Endothelial cell of umbilical vein (primary cell): ENCODE measurements at regions not wholly inside any gene's neighbourhood (a gene's known extent, or its start where the extent isn't known, plus 50 kb on each side); places are given as distances from the start of the nearest gene placed in this dataset.

Experiments used
- CTCF ChIP-seq, 2 donors: IDR thresholded peaks; 1 replicate in 1 of 2; 2 replicates in 1 of 2; pipeline ENCODE4 v1.5.1; 2011; ENCODE audit warnings: low read length in 2 of 2, mild to moderate bottlenecking in 2 of 2, moderate library complexity in 2 of 2, control low read depth in 1 of 2, inconsistent platforms in 1 of 2, low read depth in 1 of 2; ENCODE audit not compliant: insufficient read depth in 1 of 2; ENCODE audit errors: extremely low read depth in 1 of 2
- EZH2 ChIP-seq: IDR thresholded peaks from 2 replicates; pipeline ENCODE4 v1.6.1; 2012; ENCODE audit warnings: borderline replicate concordance, low read depth, mild to moderate bottlenecking, moderate library complexity, low read length, inconsistent platforms; ENCODE audit not compliant: severe bottlenecking
- MAX ChIP-seq: IDR thresholded peaks from 2 replicates; pipeline ENCODE4 v1.6.1; 2011; ENCODE audit not compliant: insufficient read depth, insufficient read length
- POLR2A ChIP-seq: IDR thresholded peaks from 2 replicates; pipeline ENCODE4 v1.6.1; 2012; ENCODE audit warnings: low read depth, mild to moderate bottlenecking, control low read depth, low read length
- POLR2AphosphoS5 ChIP-seq: IDR thresholded peaks from 2 replicates; pipeline ENCODE4 v1.6.1; 2012; ENCODE audit warnings: low read depth, mild to moderate bottlenecking, control low read depth, low read length, moderate library complexity; ENCODE audit not compliant: insufficient read depth

GRCh38 chr4:137455647-137456321 is 76.5 kb downstream of the PCDH18 start:
- no peak for TF ChIP-seq POLR2AphosphoS5
- no peak for TF ChIP-seq CTCF (IDR thresholded peaks at IDR 0.05; ENCODE audit: extremely low read depth in 1 of 2, insufficient read depth in 1 of 2, low read depth in 1 of 2, low read length in 2 of 2)
- TF ChIP-seq EZH2: no peak
- TF ChIP-seq POLR2A: no peak
- no peak for TF ChIP-seq MAX
